VCaP (cell line): ENCODE measurements at regions not wholly inside any gene's neighbourhood (a gene's known extent, or its start where the extent isn't known, plus 50 kb on each side); places are given as distances from the start of the nearest gene placed in this dataset.
A peak's percentile ranks its signal among the peaks of the same experiment; 100 is the strongest.

Experiments
- H3K27ac ChIP-seq: fragments of 450-650 bp; 2 replicates; pipeline ENCODE4 v1.5.1; 2017
- CTCF ChIP-seq: fragments of 450-650 bp; conservative IDR thresholded peaks from 2 replicates; pipeline ENCODE4 v1.5.1; 2017; ENCODE audit warnings: mild to moderate bottlenecking, moderate library complexity

DNA sequence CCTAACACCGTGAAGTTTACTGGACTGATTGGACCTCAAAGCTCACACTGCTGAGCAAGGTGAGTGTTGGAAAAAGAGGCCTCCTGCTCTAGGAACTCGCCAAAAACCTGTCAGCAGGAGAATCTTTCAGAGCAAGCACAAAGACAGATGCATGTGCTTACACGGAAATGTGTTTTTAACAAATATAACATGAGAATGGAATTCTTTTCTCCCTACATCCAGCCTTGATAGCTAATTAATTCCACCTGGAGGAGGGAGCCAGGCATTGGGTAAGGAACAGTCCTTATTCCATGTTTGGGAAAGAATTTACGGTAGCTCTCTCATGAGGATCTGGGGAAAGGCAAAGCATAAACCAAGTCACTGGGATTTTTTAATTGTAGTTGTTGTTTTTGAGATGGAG is 98.8 kb downstream of the KLF4 start:
- no peak overlapping the region for H3K27ac ChIP-seq
- no peak for TF ChIP-seq CTCF

GRCh38 chr9:107390279-107390678 is 99.3 kb downstream of the KLF4 start:
- peak overlapping the region; percentile 21 for H3K27ac ChIP-seq
- no peak for TF ChIP-seq CTCF

DNA sequence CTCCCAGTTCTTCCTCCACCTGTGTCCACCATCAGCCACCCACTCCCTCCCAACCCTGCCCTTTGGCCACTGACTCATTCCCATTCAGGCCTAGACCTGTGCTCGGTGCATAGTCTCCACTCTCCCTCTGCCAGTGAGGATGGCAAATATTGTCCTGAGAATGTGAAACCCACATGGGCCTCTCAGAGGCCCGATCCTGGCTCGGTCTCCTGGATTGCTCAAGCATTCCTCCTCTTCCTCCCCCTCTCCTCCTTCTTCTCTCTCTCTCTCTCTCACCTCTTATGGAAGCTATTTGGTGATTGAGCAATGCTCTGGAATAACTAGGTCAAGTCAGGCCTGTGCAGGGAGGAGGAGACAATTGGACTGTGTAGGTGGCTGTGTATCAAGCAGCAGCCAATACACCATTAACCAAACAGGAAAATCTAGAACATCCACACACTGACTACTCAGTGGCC is 99.9 kb downstream of the KLF4 start:
- peak overlapping the region; percentile 21 for H3K27ac ChIP-seq
- no peak for TF ChIP-seq CTCF

- H3K27ac ChIP-seq, result no peak overlapping the region
- no peak for TF ChIP-seq CTCF
Measured at GRCh38 chr9:107388890-107389289, 100.7 kb downstream of the KLF4 start.

GRCh38 chr9:107387409-107387808 is 102.2 kb downstream of the KLF4 start:
- no peak for TF ChIP-seq CTCF
- H3K27ac ChIP-seq, result peak overlapping the region; percentile 82

DNA sequence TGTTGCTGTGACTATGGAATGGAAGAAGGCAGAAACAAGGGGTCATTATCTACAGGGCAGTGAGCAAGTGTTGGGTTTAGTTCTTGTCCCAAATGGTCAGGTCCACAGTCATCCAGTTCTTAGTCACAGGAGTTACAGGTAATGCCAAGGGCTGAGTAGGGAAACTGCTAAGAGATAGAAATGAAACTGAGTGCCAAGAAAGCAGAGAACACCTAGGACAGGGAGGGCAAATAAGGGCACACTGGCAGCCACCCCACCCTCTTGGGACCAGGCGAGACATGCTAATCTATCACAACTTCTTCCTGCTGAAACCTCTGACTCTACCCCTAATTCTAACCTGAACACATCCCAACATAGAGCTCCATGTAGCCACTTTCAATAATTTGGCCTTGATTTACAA is 103.2 kb downstream of the KLF4 start:
- H3K27ac ChIP-seq, result peak overlapping the region; percentile 82
- no peak for TF ChIP-seq CTCF
